SJSA1 (cell line): ENCODE measurements at regions not wholly inside any gene's neighbourhood (a gene's known extent, or its start where the extent isn't known, plus 50 kb on each side); places are given as distances from the start of the nearest gene placed in this dataset.

ENCODE experiments used
- DNase-seq, 2 experiments: peaks; one replicate each; pipeline ENCODE4 v3.0.0-alpha.2; 2015 to 2020; ENCODE audit warnings: low spot score in 2 of 2, low read depth in 1 of 2
- H3K27ac ChIP-seq: fragments of 250-450 bp; sonication (Bioruptor Pico); 2 replicates; pipeline ENCODE4 v1.5.1; 2020; ENCODE audit warnings: mild to moderate bottlenecking, moderate library complexity
- H3K27me3 ChIP-seq: fragments of 250-450 bp; sonication (Bioruptor Pico); replicated peaks from 2 replicates; pipeline ENCODE4 v1.5.1; 2020; ENCODE audit warnings: mild to moderate bottlenecking, moderate library complexity
- H3K36me3 ChIP-seq: fragments of 250-450 bp; sonication (Bioruptor Pico); 2 replicates; pipeline ENCODE4 v1.5.1; 2020; ENCODE audit warnings: mild to moderate bottlenecking
- H3K4me1 ChIP-seq: fragments of 250-450 bp; sonication (Bioruptor Pico); replicated peaks from 2 replicates; pipeline ENCODE4 v1.6.1; 2021; ENCODE audit warnings: mild to moderate bottlenecking
- H3K4me3 ChIP-seq: fragments of 250-450 bp; sonication (Bioruptor Pico); 2 replicates; pipeline ENCODE4 v1.5.1; 2020; ENCODE audit warnings: mild to moderate bottlenecking
- H3K9me3 ChIP-seq: fragments of 250-450 bp; sonication (Bioruptor Pico); replicated peaks from 2 replicates; pipeline ENCODE4 v1.5.1; 2020; ENCODE audit warnings: mild to moderate bottlenecking

- no peak overlapping the region for H3K4me3 ChIP-seq
- peaks cover 54% of the 10 kb centered on the region for H3K4me1 ChIP-seq
- H3K9me3 ChIP-seq: no peaks in the 10 kb centered on the region
- DNase-seq: no peak
- H3K27me3 ChIP-seq: no peaks in the 10 kb centered on the region
- H3K27ac ChIP-seq: no peak overlapping the region
- H3K36me3 ChIP-seq: no peaks in the 10 kb centered on the region
Measured at GRCh38 chr14:61187196-61187905, 93.8 kb downstream of the TMEM30B start.

GRCh38 chr14:61186341-61187195, 94.6 kb downstream of the TMEM30B start:
- Histone ChIP-seq H3K4me3 (no peak overlapping the region), H3K27me3 (no peaks in the 10 kb centered on the region), H3K27ac (no peak overlapping the region), H3K9me3 (no peaks in the 10 kb centered on the region), H3K4me1 (peaks cover 54% of the 10 kb centered on the region), H3K36me3 (no peaks in the 10 kb centered on the region)
- DNase-seq: no peak

- H3K27me3 ChIP-seq: no peaks in the 10 kb centered on the region
- H3K4me1 ChIP-seq: peaks cover 47% of the 10 kb centered on the region
- no peak overlapping the region for H3K4me3 ChIP-seq
- H3K27ac ChIP-seq: no peak overlapping the region
- no peaks in the 10 kb centered on the region for H3K9me3 ChIP-seq
- no peaks in the 10 kb centered on the region for H3K36me3 ChIP-seq
- DNase-seq: no peak
Measured at GRCh38 chr14:61185534-61185933, 95.6 kb downstream of the TMEM30B start.

- Histone ChIP-seq H3K27ac (peak overlapping the region; percentile 16; the same call in 1 of the 2 replicates), H3K4me3 (no peak overlapping the region), H3K27me3 (no peaks in the 10 kb centered on the region), H3K9me3 (no peaks in the 10 kb centered on the region), H3K4me1 (peaks cover 47% of the 10 kb centered on the region), H3K36me3 (no peaks in the 10 kb centered on the region)
- peak; percentile 60 to 63 for DNase-seq
Measured at GRCh38 chr14:61184112-61184511, 97.0 kb downstream of the TMEM30B start.

GRCh38 chr14:61183196-61183885, 97.8 kb downstream of the TMEM30B start:
- DNase-seq: peak in 1 of 2 experiments; percentile 16
- H3K4me1 ChIP-seq: peaks cover 53% of the 10 kb centered on the region
- H3K36me3 ChIP-seq: no peaks in the 10 kb centered on the region
- no peaks in the 10 kb centered on the region for H3K27me3 ChIP-seq
- H3K9me3 ChIP-seq: no peaks in the 10 kb centered on the region
- peak overlapping the region; percentile 34 for H3K27ac ChIP-seq
- H3K4me3 ChIP-seq: no peak overlapping the region

GRCh38 chr14:61179796-61180398, 101.2 kb downstream of the TMEM30B start:
- Histone ChIP-seq H3K4me3 (no peak overlapping the region), H3K4me1 (peaks cover 62% of the 10 kb centered on the region), H3K36me3 (no peaks in the 10 kb centered on the region), H3K27ac (peak overlapping the region; percentile 99), H3K9me3 (no peaks in the 10 kb centered on the region), H3K27me3 (no peaks in the 10 kb centered on the region)
- DNase-seq: peak in 1 of 2 experiments; percentile 76

- H3K27ac ChIP-seq: peak overlapping the region; percentile 99
- H3K27me3 ChIP-seq: no peaks in the 10 kb centered on the region
- DNase-seq: peak in 1 of 2 experiments; percentile 76
- no peak overlapping the region for H3K4me3 ChIP-seq
- no peaks in the 10 kb centered on the region for H3K36me3 ChIP-seq
- H3K9me3 ChIP-seq: no peaks in the 10 kb centered on the region
- H3K4me1 ChIP-seq: peaks cover 55% of the 10 kb centered on the region
Measured at GRCh38 chr14:61179061-61179690, 102.0 kb downstream of the TMEM30B start.

GRCh38 chr14:61178226-61179060, 102.7 kb downstream of the TMEM30B start:
- Histone ChIP-seq H3K4me3 (peak overlapping the region; percentile 3; the same call in 1 of the 2 replicates), H3K27me3 (no peaks in the 10 kb centered on the region), H3K36me3 (no peaks in the 10 kb centered on the region), H3K27ac (peak overlapping the region; percentile 99), H3K4me1 (peaks cover 49% of the 10 kb centered on the region), H3K9me3 (no peaks in the 10 kb centered on the region)
- peak; percentile 89 to 97 for DNase-seq

GRCh38 chr14:61177279-61178225, 103.6 kb downstream of the TMEM30B start:
- H3K4me3 ChIP-seq: no peak overlapping the region
- no peaks in the 10 kb centered on the region for H3K9me3 ChIP-seq
- H3K27me3 ChIP-seq: no peaks in the 10 kb centered on the region
- peak; percentile 69 to 84 for DNase-seq
- H3K36me3 ChIP-seq: no peaks in the 10 kb centered on the region
- peaks cover 43% of the 10 kb centered on the region for H3K4me1 ChIP-seq
- H3K27ac ChIP-seq: peak overlapping the region; percentile 99

GRCh38 chr14:61176686-61177085, 104.5 kb downstream of the TMEM30B start:
- H3K27ac ChIP-seq: peak overlapping the region; percentile 99

GRCh38 chr14:61174987-61175386, 106.2 kb downstream of the TMEM30B start:
- Histone ChIP-seq H3K27ac (no peak overlapping the region), H3K4me1 (peaks cover 36% of the 10 kb centered on the region)
- no peak for DNase-seq

More at GRCh38 chr14:61176686-61177085, 104.5 kb downstream of the TMEM30B start:
- peaks cover 43% of the 10 kb centered on the region for H3K4me1 ChIP-seq
- no peak for DNase-seq
- no peaks in the 10 kb centered on the region for H3K36me3 ChIP-seq
- no peaks in the 10 kb centered on the region for H3K9me3 ChIP-seq
- H3K27me3 ChIP-seq: no peaks in the 10 kb centered on the region
- no peak overlapping the region for H3K4me3 ChIP-seq

More at GRCh38 chr14:61174987-61175386, 106.2 kb downstream of the TMEM30B start:
- no peaks in the 10 kb centered on the region for H3K9me3 ChIP-seq
- H3K4me3 ChIP-seq: no peak overlapping the region
- H3K36me3 ChIP-seq: no peaks in the 10 kb centered on the region
- no peaks in the 10 kb centered on the region for H3K27me3 ChIP-seq
